ENCODE measurements at regions not wholly inside any gene's neighbourhood (a gene's known extent, or its start where the extent isn't known, plus 50 kb on each side); places are given as distances from the start of the nearest gene placed in this dataset.
A peak's percentile ranks its signal among the peaks of the same experiment; 100 is the strongest.

- H3K56ac ChIP-seq (ENCODE audit: extremely low read depth, insufficient read depth, low read length) = no peak overlapping the region
- no peak overlapping the region for H3K27ac ChIP-seq (ENCODE audit: insufficient read depth, low read length)
- intact Hi-C loops (cut with micrococcal nuclease) = no loop called here
- no peaks in the 10 kb centered on the region for H4K20me1 ChIP-seq (ENCODE audit: insufficient read depth, low read length)
- H4K5ac ChIP-seq (ENCODE audit: low read depth, low read length) = no peak overlapping the region
- H3K4me1 ChIP-seq (ENCODE audit: control insufficient read depth, insufficient read depth, low read length) = no peaks in the 10 kb centered on the region; the same call in 1 of the 2 replicates
- H3K9me1 ChIP-seq (ENCODE audit: insufficient read depth, low read length) = no peaks in the 10 kb centered on the region
- dilution Hi-C loops (cut with HindIII; ENCODE audit: low sequenced_read_pairs, unreplicated experiment) = no loop called here
- no peak for TF ChIP-seq NFE2L2 (IDR thresholded peaks at IDR 0.05; ENCODE audit: low read depth, low read length)
- TF ChIP-seq SMC3 (IDR thresholded peaks at IDR 0.05; ENCODE audit: low read depth, low read length) = no peak
- TF ChIP-seq POLR2A (IDR thresholded peaks at IDR 0.05; ENCODE audit: low read depth, low read length) = no peak
- TF ChIP-seq RCOR1 (IDR thresholded peaks at IDR 0.05; ENCODE audit: insufficient replicate concordance, low read length) = no peak
- no peak for TF ChIP-seq USF2 (IDR thresholded peaks at IDR 0.05; ENCODE audit: low read depth, low read length)
- no peak overlapping the region for H2BK5ac ChIP-seq (ENCODE audit: low read depth, low read length, poor library complexity, severe bottlenecking)
- no peak overlapping the region for H4K91ac ChIP-seq (ENCODE audit: insufficient read depth, low read depth, low read length)
- POLR2A ChIA-PET (ENCODE audit: unreplicated experiment) = no interaction called here
- no peak overlapping the region for H3K4me2 ChIP-seq (ENCODE audit: low read depth, low read length)
- H3K4me3 ChIP-seq (ENCODE audit: insufficient read depth, low read depth, low read length) = no peak overlapping the region
- H3K9me3 ChIP-seq (ENCODE audit: control insufficient read depth, insufficient read depth, low read length) = no peaks in the 10 kb centered on the region
- no peak overlapping the region for H3K23ac ChIP-seq (ENCODE audit: low read depth, low read length)
- no peak overlapping the region for H2AK5ac ChIP-seq (ENCODE audit: low read depth, low read length)
- no peak overlapping the region for H2BK20ac ChIP-seq (ENCODE audit: low read depth, low read length)
- no peaks in the 10 kb centered on the region for H3K27me3 ChIP-seq (ENCODE audit: control insufficient read depth, insufficient read depth, low read length)
- H3K18ac ChIP-seq (ENCODE audit: low read depth, low read length) = no peak overlapping the region
- H3K14ac ChIP-seq (replicated peaks; ENCODE audit: low read depth, low read length) = no peak overlapping the region
- DNase-seq (peak; percentile 37), ATAC-seq (ENCODE audit: low read depth) (no peak)
- WGBS, 2 experiments (ENCODE audit: extremely low coverage in 2 of 2, insufficient read length in 1 of 2) = no CpG with 5 or more reads among the region's 1 CpG
- H3K36me3 ChIP-seq (ENCODE audit: control insufficient read depth, insufficient read depth, low read length) = no peaks in the 10 kb centered on the region
- H3K79me1 ChIP-seq (ENCODE audit: low read depth in 1 of 2, low read length in 2 of 2) = no peaks in the 10 kb centered on the region
- H2BK15ac ChIP-seq (ENCODE audit: low read depth, low read length) = no peak overlapping the region
- no peak overlapping the region for H3K9ac ChIP-seq (ENCODE audit: low read depth, low read length)
- in situ Hi-C loops (cut with MboI; ENCODE audit: low sequenced_read_pairs) = no loop called here
- H3K4ac ChIP-seq (ENCODE audit: low read depth, low read length) = no peak overlapping the region
- no peak overlapping the region for H2BK120ac ChIP-seq (ENCODE audit: low read depth, low read length)
- no peak overlapping the region for H4K8ac ChIP-seq (ENCODE audit: low read depth in 2 of 2, low read length in 2 of 2)
- no peak overlapping the region for H2AFZ ChIP-seq (replicated peaks; ENCODE audit: low read length, poor library complexity)
- CTCF ChIA-PET = interaction anchor here (0.6 kb wide), 1 partner anchor 96 kb away, joined by 3 read pairs; no protein-coding TSS in a partner anchor
- no peak overlapping the region for H2AK9ac ChIP-seq (replicated peaks; ENCODE audit: low read depth, low read length, poor library complexity)
- no TSS peak for BruUV-seq (replicated peaks)
These were observed 293.6 kb upstream of the FAT4 start for GRCh38 chr4:125021189-125021588.

Data from IMR-90 (cell line).